ENCODE measurements at regions not wholly inside any gene's neighbourhood (a gene's known extent, or its start where the extent isn't known, plus 50 kb on each side); places are given as distances from the start of the nearest gene placed in this dataset.
A peak's percentile ranks its signal among the peaks of the same experiment; 100 is the strongest.

GRCh38 chr20:17823409-17824144 lies 123.8 kb downstream of the BANF2 start (continued):
- TF ChIP-seq AHDC1 (CRISPR knock-in tag; IDR thresholded peaks at IDR 0.05; ENCODE audit: borderline replicate concordance): peak; percentile 67; the same call in 1 of the 2 replicates
- TF ChIP-seq MEF2D (CRISPR knock-in tag; IDR thresholded peaks at IDR 0.05): 0 out of 2 replicates have a peak, but pooled peaks have one; percentile 61
- no peak; the same call in 1 of the 2 replicates for TF ChIP-seq NCOR1 (IDR thresholded peaks at IDR 0.05; ENCODE audit: borderline replicate concordance, low read length)
- peak; percentile 7; the same call in 1 of the 2 replicates for TF ChIP-seq PATZ1 (CRISPR knock-in tag; IDR thresholded peaks at IDR 0.05)
- 0 out of 2 replicates have a peak, but pooled peaks have one; percentile 21 for TF ChIP-seq SPEN (CRISPR knock-in tag; IDR thresholded peaks at IDR 0.05; ENCODE audit: low read depth)
- TF ChIP-seq FOXK1 (CRISPR knock-in tag; IDR thresholded peaks at IDR 0.05; ENCODE audit: borderline replicate concordance, low read depth): 0 out of 2 replicates have a peak, but pooled peaks have one; percentile 4

Data from HepG2 (cell line).